COLO668 (cell line): ENCODE measurements at regions not wholly inside any gene's neighbourhood (a gene's known extent, or its start where the extent isn't known, plus 50 kb on each side); places are given as distances from the start of the nearest gene placed in this dataset.

Source experiments
- DNase-seq: peaks from one replicate; lab custom pipeline; 2025; ENCODE audit not compliant: unreplicated experiment; lab: John Stamatoyannopoulos, UW

DNA sequence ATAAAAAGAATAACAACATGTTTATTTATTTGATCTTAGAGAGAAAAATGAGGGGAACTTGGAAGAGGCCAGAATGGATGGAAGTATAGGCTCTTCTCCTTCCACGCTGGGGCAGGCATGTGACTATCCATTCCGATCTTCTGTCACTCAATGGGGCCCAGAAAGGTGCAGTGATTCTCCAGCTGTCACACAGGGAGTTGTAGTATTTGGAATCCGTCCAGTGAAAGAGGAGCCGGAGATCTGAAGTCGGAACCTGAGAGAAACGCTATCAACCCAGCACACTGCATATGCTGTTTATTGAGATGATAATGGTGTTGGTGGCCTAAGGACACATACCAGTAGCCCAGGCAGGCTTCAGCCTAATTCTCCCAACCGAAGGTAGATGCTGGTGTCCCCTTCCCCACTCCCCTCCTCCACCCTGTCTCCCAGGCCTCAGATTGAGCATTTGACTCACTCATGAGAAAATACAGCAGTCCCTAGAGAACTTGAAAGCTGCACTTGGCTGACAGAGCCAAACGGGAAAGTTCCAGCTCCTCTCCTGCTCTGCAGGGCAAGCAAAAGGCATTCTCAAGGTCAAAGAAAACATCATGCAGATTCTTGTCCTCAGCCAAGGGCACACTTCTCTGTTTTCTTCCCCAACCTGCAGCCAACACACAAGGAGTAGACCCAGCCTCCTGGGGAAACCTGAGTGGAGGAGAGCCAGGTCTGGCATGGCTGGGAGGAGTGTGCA is 100.4 kb downstream of the IRF2BPL start:
- DNase-seq: no peak

DNA sequence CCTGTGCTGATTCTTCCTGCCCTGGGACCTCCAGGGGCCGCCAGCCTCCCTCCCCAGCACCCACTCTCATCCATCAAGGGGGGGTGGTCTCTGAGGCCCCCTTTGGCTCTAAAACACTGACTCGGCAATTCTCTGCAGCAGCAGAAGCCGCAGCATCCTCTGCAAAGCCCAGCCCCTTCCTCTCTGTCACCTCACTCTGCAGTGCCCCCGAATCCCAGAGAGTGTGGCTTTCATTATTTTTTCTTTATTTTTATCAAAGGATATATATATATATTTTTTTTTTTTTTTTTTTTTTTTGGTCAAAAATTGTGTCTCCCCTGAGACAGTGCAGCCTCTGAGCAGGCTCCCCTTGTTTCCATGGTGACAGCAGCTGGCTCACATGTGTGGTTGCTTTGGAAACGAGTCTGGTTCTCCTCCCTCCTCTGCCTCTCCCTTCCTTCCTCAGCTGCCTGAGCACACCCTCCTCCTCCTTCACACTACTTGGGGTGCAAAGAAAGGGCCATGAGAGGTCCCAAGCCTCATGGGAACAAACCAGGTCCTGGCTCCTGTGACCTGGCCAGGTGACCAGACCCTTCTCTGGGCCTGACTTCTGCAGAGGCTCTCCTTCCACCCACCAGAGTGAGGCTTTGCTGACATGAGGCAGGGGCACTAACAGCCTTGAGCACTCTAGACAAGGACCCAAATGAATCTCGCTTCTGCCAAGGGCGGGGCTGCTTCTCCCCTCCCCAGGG is 100.5 kb downstream of the LRRC74A start:
- no peak for DNase-seq

DNA sequence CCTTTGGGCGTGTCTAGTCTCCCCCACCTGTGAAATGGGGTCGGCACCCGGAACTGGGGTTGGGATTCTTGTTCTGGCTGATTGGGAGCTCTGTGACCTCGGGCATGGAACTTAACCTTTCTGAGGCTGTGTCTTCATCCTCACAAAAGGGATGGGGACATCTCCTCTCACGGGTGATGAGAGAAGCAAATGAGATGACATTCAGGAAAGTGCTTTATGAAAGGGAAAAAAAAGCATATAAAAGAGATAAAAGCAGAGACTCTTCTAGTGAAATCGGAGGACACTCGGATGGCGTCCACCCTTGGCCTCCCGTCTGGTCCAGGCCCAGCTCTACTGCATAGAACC is 98.9 kb downstream of the LRRC74A start:
- no peak for DNase-seq

DNA sequence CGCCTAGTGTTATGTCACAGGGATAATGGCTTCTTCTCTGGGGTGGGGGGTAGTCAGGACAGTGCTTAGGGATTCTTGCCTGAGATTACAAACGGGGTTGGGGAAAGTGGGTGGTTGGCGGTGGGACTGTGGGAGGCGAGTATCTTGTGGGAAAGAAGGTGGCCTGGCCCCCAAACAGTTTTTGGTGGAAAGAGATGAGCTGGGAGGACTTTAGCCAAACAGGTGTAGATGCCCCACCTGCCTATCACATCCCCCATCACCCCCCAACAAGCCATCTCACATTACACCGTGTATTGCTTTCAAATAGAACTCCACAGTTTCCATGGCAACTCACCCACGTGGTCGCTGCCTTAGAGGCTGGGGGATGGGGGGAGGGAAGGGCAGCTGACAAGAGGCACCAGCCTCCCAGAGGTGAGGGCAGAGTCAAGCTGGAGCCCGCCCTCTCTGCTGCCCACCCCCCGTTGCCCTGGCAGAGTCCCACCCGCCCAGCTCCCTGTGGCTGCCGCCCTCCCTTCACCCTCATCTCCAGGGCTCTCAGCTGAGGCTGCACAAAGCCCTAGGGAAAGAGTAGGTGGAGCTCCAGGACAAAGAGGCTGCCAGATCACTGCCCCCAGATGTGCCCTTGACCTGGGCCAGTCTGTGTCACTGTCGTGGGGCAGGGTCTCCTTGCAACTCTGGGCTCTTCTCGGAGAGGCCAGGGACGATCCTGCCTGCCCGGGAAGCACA is 98.3 kb downstream of the LRRC74A start:
- DNase-seq: peak; percentile 75

DNA sequence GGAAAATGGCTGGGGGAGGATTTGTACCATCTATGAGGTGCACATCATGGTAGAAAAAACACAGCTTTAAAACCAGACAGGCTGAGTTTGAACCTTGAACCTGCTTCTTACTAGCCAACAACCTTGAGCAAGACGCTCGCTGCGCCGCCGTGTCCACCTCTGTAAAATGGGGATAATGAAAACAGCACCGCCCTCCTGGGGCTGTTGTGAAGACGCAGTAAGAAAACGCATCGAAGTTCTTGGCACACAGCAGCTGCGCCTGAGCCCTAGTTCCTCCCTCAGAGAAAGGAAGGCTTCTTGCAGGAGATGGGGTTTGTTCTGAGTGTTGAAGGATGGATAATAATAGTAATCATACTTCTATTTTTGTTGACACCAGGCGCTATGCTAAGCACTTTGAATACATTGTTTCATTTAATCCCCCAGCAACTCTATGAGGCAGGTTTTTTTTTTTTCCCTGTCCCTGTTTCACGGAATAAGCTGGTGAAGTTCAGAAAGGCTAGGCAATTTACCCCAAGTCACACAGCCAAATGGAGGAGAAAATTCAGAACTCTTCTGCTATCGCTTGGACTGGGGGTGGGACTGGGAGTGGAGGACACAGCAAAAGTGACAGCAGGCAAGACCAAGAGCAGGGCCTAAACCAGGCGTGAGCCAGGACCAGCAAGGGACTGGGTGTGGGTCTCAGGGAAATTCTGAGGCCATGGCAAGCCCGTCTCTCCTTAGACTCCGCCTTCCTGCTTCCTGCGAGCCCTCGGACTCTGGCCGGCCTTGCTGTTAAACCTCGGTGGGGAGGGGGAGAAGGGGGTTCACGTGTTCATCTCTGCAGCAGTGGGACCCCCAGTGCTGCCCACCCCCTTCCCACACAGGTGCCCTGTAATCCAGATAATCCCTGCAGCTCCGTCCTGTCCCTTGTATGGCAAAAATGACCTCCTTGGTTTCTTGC is 97.5 kb downstream of the LRRC74A start:
- no peak for DNase-seq

DNA sequence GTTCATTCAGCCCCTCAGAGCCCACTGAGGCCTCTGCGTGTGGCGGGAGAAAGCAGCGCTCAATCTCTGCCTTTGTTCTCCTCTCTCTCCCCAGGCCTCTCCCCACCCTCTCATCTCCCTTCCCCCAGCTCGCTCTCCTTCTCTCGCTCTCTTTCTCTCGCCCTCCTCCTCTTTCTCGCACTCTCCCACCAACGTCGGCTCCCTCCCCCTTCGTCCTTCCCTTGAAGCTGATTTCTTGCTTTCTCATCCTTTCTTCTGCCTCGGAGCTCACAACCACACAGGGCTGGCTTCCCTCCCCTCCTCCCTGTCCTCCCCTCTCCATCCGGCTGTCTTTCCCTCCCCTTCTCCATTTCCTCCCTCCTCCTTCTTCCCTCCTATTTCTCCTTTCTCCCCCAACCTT is 96.4 kb downstream of the LRRC74A start:
- no peak for DNase-seq

DNA sequence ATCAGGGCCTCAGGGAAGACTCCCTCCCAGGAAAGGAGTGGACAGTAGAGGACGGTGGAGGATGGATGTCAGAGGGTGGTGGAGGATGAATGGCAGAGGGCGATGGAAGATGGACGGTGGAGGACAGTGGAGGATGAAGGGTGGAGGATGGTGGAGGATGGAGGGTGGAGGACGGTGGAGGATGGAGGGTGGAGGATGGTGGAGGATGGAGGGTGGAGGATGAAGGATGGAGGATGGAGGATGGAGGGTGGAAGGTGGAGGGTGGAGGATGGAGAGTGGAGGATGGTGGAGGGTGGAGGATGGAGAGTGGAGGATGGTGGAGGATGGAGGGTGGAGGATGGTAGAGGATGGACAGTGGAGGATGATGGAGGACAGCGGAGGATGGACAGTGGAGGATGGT is 95.9 kb downstream of the LRRC74A start:
- DNase-seq: no peak

DNA sequence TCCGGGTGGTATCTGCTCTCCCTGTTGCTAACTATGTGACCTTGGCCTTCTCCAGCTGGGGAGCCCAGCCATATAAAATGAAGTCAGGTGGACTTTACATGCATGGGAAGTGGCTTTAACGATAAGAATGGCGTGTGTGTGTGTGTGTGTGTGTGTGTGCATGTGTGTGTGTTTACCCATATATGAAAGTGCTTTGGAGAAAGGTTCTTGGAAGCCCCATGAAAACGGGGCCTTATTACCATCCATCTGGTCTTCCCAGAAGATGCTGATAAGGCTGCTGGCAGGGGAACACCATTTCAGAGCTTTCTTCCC is 94.8 kb downstream of the LRRC74A start:
- DNase-seq: no peak

DNA sequence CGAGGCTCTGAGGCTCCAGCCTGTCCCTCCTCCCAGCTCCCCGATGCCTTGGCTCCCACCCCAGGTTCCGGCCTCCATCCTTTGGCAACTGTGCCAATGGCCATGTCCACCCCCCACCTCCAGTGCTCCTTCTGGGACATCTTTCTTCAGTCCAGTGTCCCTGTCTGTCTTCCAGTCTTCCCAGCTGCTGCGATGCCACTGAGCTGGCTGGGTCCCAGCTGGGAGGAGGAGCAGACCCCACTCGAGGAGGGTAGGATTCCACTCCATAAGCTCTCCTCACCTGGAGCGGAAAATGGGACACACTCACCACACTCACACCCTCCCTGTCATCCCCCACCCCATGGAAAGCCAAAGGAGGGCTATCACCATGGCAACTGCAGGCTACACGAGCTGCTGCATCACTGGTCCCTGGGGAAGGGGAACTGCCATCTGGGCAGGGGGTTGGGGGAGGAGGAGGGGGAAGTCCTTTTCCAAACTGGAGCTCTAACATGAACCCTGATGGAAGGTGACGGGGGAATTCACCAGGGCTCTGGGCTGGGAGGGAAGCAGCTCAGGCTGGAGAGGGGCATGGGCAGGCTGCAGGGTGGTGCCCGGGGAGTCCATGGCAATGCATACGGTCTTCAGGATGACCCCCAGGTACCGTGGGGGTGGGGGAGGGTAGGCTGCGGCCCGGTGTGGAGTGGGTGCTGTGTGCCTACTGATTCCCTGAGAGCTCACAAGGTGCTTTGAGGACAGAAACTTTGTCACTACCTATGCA is 94.3 kb downstream of the LRRC74A start:
- peak; percentile 58 for DNase-seq

DNA sequence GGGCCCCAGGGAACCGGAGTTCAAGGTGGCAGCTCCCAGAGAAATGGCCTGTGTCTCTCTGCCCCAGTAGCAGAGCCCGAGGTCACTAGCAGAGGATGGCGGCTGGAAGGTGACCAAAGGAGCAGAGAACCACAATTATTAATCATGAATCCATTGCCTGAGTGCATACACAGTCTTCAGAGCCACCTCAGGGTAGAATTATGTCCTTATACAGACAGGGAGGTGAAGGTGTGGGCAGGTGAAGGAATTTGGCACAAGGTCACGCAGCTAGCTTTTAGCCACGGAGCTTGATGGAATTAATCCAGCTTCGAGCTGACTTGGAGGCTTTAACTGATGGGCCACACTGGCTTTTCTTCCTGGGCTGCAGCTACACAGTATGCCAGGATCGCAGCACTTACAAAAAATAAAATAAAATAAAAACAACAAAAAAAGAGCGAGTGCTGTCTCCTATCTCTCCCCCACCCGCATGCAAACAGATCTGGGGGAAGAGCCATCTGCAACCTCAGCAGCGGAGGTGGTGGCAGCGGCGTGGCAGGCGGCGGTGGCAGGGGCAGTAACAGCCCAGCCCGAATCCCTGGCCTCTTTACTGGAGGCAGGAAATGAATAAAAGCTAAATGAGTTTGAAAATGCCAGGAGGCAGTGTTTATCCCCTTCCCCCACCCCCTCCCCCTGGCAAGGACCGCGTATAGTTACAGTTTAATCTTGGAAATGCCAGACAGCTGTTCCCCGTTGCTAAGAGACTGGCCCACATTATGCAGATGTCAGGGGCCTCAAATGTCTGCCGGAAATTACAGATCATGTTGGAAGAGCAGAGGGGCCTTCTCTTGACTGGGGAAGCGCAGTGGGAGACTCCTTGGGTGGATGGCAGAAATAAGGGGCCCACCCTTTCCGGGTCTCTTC is 93.5 kb downstream of the LRRC74A start:
- DNase-seq: peak; percentile 89
